ENCODE measurements at regions not wholly inside any gene's neighbourhood (a gene's known extent, or its start where the extent isn't known, plus 50 kb on each side); places are given as distances from the start of the nearest gene placed in this dataset.
"Not testable (repeated sequence)": the region's sequence is repeated elsewhere in the genome, so short reads cannot be mapped to it uniquely, and the experiment has no call there.

GRCh38 chr3:90184861-90185260 lies 1077.4 kb downstream of the EPHA3 start:
- Histone ChIP-seq H3K4me3 (no peak overlapping the region), H3K27ac (no peak overlapping the region)
- DNase-seq (ENCODE audit: low spot score), result no peak
- no peak for TF ChIP-seq CTCF (IDR thresholded peaks at IDR 0.05)

GRCh38 chr3:90197383-90197782 lies 1090.0 kb downstream of the EPHA3 start:
- not testable (repeated sequence) for H3K27ac ChIP-seq; DNase-seq (ENCODE audit: low spot score); H3K4me3 ChIP-seq

GRCh38 chr3:90202931-90203330 lies 1095.5 kb downstream of the EPHA3 start:
- DNase-seq (ENCODE audit: low spot score); H3K27ac ChIP-seq; H3K4me3 ChIP-seq: not testable (repeated sequence)

GRCh38 chr3:90206482-90206881 lies 1099.1 kb downstream of the EPHA3 start:
- DNase-seq (ENCODE audit: low spot score); H3K4me3 ChIP-seq; H3K27ac ChIP-seq: not testable (repeated sequence)

GRCh38 chr3:90207353-90208097 lies 1100.1 kb downstream of the EPHA3 start:
- H3K4me3 ChIP-seq; H3K27ac ChIP-seq; DNase-seq (ENCODE audit: low spot score): not testable (repeated sequence)

GRCh38 chr3:90221900-90222299 lies 1114.5 kb downstream of the EPHA3 start:
- TF ChIP-seq CTCF (IDR thresholded peaks at IDR 0.05), result no peak
- H3K4me3 ChIP-seq, result no peak overlapping the region
- no peak for DNase-seq (ENCODE audit: low spot score)
- no peak overlapping the region for H3K27ac ChIP-seq

- Histone ChIP-seq H3K27ac (no peak overlapping the region), H3K4me3 (no peak overlapping the region)
- no peak for TF ChIP-seq CTCF (IDR thresholded peaks at IDR 0.05)
- no peak for DNase-seq (ENCODE audit: low spot score)
These were observed 1134.1 kb downstream of the EPHA3 start for GRCh38 chr3:90241481-90241880.

GRCh38 chr3:90253131-90253530 lies 1145.7 kb downstream of the EPHA3 start:
- no peak for DNase-seq (ENCODE audit: low spot score)
- TF ChIP-seq CTCF (IDR thresholded peaks at IDR 0.05), result no peak
- no peak overlapping the region for H3K4me3 ChIP-seq
- H3K27ac ChIP-seq, result no peak overlapping the region

GRCh38 chr3:90261481-90262433 lies 1154.3 kb downstream of the EPHA3 start:
- no peak overlapping the region for H3K27ac ChIP-seq
- no peak overlapping the region for H3K4me3 ChIP-seq
- DNase-seq (ENCODE audit: low spot score), result no peak
- no peak for TF ChIP-seq CTCF (IDR thresholded peaks at IDR 0.05)

All from coronary artery (tissue), 2 donors.